GM23338 (cell line): ENCODE measurements at regions not wholly inside any gene's neighbourhood (a gene's known extent, or its start where the extent isn't known, plus 50 kb on each side); places are given as distances from the start of the nearest gene placed in this dataset.

Experiments
- CREB1 ChIP-seq: fragments of 250-450 bp; sonication (Bioruptor Pico); IDR thresholded peaks from 2 replicates; pipeline ENCODE4 v1.5.0; 2020; ENCODE audit warnings: low read depth, mild to moderate bottlenecking, moderate library complexity
- CTCF ChIP-seq, 2 experiments: fragments of 200-600 bp in 1 of 2; sonication (generic) in 1 of 2; conservative IDR thresholded peaks; 2 replicates each; pipeline versions ENCODE4 v1.5.1 to v1.6.1; 2016 to 2017; ENCODE audit warnings: antibody characterized with exemption in 2 of 2, low read depth in 2 of 2, mild to moderate bottlenecking in 2 of 2, moderate library complexity in 1 of 2
- EZH2 ChIP-seq: fragments of 200-600 bp; sonication (generic); IDR thresholded peaks from one replicate; pipeline ENCODE4 v1.8.0; 2017; ENCODE audit warnings: antibody characterized with exemption, mild to moderate bottlenecking, low read depth; ENCODE audit not compliant: unreplicated experiment
- POLR2AphosphoS5 ChIP-seq: IDR thresholded peaks from 2 replicates; pipeline ENCODE4 v1.6.1; 2016; ENCODE audit warnings: antibody characterized with exemption, low read depth

GRCh38 chr15:57854531-57854930 lies 148.0 kb downstream of the POLR2M start:
- TF ChIP-seq CTCF (conservative IDR thresholded peaks at IDR 0.05; ENCODE audit: low read depth in 2 of 2) (no peak), EZH2 (no peak), POLR2AphosphoS5 (no peak), CREB1 (CRISPR knock-in tag) (no peak)
